GM18909 (cell line): ENCODE measurements at regions not wholly inside any gene's neighbourhood (a gene's known extent, or its start where the extent isn't known, plus 50 kb on each side); places are given as distances from the start of the nearest gene placed in this dataset.

ENCODE experiments used
- ATAC-seq: cut with Tn5 transposase; IDR thresholded peaks from one replicate; pipeline ENCODE4 v1.9.1; 2021; ENCODE audit warnings: mild to moderate bottlenecking; ENCODE audit not compliant: unreplicated experiment, poor library complexity

DNA sequence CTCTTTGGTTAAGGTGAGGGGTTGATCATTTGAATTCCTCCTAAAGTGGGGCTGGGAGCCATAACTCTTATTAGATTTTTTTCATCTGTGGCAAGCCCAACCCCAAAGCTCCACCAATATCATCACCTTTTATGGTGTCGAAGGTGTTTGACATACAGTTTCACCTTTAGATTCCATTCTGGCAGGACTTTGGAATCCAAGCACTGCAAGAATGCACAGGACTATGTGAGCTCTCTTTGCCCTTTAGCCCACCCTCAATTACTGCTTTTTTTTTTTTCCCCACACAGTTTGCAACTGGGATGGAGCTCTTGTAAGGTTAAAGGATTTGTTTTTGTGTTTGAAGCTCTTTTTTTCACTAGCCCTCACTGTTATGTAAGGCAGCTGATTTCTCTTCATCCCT, 154.0 kb upstream of the KCNJ16 start:
- no peak for ATAC-seq

DNA sequence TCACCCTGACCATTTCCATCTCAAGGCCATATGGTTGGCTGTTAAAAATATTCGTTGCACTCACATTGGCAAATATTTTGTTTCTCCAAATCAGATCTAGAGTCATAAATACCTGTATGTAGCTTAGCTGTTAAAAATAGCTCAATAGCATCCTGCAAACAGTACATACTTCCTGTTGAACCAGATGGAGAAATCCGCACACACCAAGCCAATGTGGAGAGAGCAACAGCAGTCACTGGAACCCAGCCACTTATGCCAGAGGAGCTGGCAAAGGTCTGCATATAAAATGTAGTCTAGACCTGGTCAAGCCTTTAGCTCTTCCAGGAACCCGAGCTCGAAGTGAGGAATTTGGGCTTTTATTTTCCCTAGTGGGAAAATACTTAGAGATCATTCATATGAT, 146.4 kb upstream of the KCNJ16 start:
- no peak for ATAC-seq

DNA sequence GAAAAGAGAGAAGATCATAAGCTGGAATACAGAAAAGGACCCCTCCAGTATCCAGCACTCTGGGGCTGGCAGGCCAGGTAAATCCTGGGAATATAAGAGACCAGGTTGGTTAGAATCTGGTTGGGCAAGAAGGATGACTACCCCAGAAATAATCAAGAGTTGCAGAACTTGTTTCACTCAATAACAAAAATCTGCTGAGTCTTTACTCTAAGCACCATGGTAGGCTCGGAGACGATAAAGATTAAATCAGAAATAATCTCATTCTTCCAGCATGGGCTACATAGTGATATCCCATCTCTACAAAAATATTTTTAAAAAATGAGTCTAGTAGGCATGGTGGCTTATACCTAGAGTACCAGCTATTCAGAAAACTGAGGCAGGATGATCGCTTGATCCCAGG, 138.0 kb upstream of the KCNJ16 start:
- ATAC-seq: no peak

DNA sequence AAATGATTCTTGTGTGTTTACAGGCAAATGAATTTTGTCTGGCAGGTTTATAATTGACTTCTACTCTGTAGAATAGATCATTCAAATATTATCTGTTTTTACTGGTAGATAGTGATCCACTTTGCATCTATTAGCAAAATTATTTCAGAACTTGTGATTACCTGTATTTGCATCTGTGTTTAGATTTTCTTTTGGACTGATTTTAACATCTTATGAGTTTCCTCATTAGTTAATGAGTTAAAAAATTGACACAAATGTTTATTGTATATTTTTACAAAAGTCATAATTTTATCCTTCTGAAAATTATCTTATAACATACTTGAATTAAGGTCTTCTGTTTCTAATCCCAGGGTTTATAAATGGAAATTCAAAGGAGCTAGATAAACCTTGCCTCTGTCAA, 132.0 kb upstream of the KCNJ16 start:
- ATAC-seq: no peak

DNA sequence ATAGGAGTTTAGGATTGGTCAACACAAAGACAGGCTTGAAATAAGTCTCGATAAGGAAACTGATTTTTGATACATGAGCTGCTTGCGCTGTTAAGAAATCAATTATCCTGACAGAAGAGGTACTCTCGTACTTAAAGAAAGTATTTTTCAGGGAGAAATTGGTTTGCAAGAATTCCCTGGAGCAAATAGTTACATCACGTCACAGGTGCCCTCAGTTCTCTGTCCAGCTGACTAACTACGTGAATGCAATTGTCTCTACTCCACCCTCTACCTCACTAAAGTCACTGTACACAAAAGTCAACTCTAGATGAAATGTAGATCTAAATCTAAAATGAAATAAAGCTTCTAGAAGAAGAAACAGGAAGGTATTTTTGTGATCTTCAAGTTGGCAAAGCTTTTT, 130.6 kb upstream of the KCNJ16 start:
- no peak for ATAC-seq

DNA sequence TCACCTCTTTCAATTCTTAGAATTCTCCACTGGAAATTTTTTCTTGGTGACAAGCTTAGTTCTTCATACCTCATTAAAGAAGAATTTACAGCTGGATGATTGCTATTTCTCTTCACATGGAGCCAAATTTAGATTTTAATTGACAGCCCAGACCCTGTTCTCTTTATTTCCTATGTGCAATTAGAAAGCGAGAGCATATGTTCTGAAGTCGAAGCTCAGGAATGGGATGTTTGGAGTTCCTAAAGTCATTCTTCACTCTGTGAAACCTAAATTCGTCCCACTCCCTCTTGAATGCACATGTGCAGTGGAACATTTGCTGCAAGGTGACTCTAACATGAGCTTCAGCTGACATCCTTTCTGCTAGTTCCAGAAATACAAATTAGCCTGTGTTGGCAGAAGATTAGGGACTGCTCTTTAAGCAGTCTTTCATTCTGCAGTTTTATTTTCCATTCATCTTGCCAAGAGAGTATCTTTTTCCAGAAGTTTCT, 129.3 kb upstream of the KCNJ16 start:
- no peak for ATAC-seq

DNA sequence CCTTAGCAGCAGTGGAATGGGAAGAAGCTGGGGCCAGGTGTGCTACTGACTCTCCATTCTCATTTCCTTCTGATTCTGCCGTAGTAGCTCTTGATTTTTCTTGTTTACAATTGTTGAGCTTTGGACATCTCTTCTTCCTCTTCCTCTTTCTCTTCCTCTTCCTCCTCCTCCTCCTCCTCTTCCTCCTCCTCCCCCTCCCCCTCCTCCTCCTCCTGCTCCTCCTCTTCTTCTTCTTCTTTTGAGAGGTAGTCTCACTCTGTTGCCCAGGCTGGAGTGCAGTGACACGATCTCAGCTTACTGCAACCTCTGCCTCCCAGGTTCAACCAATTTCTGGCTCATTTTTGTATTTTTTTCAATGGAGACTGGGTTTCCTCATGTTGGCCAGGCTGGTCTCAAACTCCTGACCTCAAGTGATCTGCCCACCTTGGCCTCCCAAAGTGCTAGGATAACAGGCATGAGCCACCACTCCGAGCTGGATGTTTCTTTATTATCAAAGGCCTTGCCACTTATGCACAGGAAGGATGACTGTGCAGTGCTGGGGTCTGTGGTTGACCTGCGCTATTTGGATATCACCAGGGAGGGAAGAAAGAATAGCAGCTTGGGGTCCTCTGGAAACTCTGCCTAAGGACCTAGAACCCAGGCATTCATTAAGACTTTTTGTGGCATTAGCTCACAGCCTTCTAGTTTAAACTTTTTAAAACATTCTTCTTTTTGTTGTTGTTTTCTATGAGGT, 127.8 kb upstream of the KCNJ16 start:
- ATAC-seq: no peak

DNA sequence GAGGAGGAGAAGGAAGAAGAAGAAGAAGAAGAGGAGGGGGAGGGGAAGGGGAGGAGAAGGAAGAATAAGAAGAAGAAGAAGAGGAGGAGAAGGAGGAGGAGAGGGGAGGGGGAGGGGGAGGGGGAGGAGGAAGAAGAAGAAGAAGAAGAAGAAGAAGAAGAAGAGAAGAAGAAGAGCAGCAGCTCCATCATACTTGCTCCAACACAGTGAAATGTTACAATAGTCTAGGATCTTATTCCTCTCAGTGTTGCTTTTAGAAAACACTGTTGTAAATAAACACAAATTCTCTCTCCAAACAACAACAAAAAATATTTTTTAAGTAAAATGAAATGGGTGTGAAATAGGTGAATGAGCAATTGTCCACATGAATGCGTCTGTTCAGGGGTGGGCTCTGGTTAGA, 126.6 kb upstream of the KCNJ16 start:
- ATAC-seq: no peak

DNA sequence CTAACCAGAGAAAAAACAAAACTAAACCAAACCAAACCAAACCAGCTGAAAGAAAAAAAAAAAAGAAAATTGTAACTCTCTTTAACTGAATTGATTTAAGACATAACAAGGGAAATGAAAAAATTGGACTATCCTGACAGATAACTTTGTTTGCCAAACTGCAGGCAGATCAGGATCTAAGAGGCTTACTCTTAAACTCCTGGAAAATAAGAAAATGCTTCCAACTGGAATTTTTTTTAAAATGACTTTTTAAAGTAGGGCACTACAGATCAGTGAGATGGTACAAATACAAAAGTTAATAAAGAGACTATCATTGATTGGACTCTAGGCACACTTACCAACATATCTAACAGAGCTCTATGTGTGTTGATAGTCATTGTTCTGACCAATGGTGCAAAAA, 125.5 kb upstream of the KCNJ16 start:
- ATAC-seq: no peak

DNA sequence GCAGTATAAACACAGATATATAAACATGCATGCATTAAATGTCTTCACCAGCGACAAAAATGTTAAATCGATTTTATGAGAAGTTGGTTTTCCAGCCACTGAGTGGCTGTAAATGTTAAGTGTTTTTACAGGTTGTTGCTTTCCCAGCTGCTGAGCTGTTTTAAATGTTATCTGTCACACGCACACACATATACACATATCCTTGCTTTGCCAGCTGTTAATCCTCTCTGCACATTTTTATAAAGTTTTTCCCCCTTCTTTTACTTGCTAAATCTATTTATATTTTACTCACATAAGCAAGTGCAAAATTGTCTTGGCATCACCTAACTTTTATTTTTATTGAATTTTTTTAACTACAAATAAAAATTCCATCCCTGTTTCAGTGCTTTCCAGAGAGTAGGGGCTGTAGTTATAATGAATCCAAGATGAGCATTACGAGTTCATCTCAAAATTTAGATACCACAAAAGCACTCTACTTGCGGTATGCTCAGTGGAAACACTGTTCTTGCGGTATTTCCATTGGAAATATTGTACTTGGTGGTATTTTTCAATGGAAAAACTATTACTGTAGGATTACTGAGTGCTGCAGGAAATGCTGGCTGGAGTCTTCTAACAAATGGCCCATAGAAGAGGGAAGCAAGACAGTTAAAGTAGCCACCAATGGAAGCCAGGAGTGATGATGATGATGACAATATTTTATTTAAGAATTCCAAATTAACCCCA, 124.9 kb upstream of the KCNJ16 start:
- ATAC-seq: no peak

DNA sequence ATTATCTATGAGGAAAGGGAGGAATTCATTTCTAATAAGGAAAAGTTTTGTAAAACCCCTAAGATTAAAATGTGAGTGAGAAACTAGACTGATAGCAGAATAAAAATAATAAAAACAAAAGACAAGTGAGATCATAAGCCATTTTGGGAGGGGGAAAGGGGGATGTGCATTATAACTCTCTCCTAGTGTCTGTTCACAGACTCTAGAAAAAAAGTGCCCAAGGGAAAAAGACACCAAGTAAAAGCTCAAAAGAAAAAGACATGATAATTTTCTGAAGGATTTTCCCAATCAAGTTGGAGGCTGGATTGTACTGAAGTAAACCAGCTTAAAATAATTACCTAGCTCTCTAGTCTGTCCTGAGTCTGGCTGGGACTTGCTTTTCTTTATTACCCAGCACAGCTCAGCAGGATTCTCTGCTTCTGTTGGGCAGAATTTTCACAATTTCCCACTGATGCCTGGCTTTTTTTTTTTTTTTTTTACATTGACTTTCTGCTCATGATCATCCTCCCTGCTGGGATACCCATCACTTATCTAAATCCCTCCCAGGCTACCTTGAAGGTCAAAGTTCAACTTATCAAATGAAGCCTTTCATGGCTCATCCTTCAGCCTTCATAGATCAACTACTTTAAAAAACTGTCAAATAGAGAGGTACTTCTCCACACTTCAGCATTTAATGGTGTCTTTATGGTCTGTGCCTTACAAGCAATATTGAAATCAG, 124.2 kb upstream of the KCNJ16 start:
- no peak for ATAC-seq

DNA sequence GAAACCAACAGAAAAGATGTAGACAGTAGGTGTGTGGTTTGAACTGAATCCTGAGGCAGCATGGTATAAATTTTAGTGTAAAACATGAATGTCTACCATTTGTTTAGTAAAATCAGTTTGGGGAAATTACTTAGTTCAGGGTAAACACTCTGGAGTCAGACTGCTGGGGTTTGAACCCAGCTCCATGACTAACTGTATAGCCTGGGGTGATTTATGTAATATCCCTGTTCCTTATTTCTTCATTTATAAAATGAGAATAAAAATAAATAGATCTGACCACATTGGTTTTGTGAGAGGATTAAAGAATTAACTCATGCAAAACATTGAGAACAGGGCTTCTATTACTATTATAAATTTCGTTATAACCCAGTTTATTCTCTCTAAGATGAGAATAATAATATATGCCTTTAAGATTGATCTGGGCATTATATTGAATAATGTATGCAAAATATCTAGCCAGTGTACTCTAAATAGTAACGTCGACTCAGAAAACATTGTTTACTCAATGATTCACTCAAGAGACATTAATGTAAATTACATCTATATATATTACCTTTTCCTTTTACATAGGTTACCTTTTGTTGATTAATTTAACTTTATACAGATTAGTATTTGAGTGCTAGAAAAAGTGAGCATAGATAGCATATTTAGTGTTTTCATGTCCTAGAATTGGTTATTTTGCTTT, 120.6 kb upstream of the KCNJ16 start:
- no peak for ATAC-seq

DNA sequence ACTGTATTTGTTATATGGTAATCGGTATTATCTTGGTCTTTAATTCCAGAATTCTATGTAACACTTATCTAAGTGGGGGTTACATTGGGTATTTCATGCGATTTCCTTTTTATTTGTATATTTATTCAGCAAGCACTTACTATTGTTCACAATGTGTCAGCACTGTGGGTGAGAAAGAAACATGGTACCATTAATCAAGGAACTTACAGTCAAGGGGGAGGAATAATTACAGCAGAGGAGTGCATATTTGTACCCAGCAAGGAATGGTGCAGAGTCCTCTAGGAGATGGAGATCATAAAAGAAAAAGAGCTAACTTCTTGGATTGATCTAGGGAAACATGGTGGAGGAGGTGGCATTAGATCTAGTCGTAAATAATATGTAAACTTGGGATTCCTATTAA, 117.0 kb upstream of the KCNJ16 start:
- no peak for ATAC-seq

DNA sequence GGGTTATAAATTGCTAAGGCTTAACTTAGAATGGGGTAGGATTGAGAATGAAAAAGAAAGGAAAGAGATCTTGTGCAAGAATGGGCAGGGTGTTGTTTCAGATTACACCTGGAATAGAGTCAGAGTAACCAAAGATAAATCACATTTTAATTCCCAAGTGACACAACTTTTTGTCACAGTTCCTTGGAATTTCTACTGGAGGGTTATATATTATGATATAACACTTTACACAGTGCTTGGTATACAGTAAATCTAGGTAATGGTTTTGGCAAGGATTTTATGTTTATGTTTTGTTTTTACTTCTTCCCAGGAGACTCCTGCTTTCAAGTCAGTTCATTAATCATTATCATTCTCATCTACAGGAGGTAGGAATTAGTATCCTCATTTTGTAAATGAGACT, 115.7 kb upstream of the KCNJ16 start:
- ATAC-seq: no peak

DNA sequence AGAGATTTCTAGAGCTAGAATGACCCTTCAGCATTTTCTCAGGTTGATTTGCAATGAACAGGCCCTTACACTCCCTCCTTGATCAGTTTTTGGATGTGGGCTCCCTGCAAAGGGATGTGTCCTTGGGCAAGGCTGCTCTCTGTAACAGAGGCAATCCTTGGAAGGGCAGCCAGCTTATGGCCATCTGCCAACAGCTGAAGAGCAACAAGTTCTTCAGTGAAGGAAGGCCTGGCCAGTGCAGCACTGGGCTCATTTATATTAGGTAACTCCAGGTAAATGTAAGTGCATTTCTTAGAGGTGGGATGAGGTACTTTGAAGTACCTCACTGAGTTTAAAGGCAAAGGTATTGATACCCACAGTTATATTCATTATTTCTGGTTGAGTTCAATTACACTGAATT, 114.3 kb upstream of the KCNJ16 start:
- no peak for ATAC-seq

DNA sequence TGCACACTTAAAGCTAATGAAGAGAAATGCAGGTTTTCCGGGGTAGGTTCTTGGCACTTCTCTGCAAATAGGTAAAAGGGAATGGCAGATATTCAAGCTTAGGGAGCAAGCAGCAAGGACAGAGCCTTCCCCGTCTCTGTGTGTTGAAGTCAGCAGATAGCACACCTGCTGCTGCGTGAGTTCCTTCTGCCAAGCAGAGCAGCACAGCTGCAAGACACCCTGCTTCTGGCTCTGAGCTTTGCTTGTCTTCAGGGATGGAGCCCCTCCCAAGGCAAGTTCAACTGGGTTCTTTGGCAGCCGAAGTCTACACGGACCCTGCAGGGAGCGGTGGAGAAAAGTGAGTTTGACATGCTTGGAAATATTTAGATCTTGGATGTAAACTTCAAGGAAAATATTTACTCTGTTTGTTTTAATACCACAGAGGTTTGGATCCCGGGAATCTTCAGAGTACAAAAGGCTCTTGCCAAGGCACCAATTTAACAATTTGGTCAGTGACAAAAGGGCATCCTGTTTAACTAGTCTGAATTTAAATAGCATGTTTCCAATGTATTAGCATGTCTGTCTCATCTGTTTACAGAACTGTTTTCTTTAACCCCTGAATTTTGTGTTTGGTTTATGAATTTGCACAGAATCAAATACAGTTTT, 113.4 kb upstream of the KCNJ16 start:
- no peak for ATAC-seq

DNA sequence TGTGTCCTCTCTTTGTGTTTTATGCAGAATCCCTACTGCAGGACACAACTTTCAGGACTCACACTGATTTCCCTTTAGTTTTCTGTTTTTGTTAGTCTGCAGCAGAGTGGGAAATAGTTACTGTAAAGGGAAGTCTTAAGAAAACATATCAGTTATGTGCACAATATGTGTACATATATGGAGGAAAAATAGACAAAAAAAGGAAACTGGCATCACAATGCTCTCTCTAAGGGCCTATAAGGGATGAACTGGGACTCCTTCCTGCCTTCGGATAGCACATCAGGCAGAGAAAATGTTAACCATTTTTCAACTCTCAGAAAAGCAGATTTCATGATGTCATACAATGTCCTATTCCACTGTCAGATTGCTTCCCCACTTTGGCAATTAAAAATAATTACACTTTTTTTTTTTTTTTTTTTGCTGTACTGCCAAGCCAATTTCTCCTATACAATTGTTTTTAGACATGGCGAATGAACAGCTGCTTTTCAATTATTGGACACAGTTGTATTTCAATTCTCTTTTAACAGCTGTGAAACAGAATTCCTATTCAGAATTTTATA, 112.5 kb upstream of the KCNJ16 start:
- no peak for ATAC-seq

DNA sequence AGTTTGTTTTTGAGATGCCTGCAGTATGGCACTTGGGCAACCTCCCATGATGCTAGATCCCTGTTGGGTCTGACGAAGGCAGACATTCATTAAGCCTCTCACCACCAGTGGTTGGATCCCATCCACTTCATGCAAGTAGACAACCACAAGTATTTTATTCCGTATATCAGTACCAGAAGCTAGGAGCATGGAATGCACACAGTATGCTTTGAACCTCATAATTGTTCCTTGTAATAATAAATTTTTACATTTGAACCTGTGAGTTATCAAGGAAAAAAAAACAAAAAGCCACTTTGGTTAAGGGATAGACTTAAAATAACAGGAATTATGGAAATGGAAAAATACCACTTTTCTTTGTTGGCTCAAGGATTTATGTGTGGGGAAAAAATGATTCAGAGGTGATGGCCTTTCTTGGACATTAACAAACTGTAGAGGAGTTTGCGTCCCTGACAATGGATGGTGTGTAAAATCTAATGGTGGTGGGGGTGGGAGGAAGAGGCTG, 107.1 kb upstream of the KCNJ16 start:
- ATAC-seq: no peak

DNA sequence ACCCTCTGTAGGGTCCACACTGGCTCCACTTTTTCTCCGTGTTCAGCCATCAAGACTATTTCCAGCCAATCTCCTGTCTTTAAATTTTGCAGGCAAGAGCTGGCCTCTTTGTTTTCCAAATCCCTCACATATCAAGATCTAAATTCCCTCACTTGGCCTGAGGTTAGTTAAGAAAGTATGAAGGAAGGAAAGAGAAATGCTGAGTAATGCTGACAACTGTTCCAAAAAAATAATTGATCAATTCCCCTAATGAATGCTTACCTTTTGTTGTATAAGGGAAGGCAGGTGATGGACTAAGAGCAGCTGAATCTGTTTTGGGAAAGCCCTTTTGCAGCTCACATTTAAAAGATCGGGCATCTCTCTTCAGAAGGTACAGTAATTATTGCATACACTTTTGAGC, 105.1 kb upstream of the KCNJ16 start:
- ATAC-seq: no peak

DNA sequence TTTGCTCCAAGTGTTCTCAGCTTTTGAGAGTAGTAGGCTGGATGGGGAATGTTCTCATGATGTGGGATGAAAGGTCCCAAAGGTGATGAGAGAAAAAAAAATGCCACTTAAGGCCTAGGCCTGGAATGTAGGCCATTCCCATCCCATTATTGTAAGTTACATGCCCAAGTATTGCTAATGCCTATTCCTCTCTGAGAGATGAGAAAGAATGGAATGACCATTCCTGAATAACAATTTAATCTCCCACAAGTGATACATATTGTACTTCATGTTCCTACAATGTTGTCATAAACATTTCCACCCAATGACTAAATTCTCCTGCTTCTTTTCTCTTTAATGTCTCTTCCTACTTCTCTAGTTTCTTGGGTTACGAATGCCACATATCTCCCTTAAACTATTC, 102.8 kb upstream of the KCNJ16 start:
- no peak for ATAC-seq
